ENCODE measurements at regions not wholly inside any gene's neighbourhood (a gene's known extent, or its start where the extent isn't known, plus 50 kb on each side); places are given as distances from the start of the nearest gene placed in this dataset.

DNA sequence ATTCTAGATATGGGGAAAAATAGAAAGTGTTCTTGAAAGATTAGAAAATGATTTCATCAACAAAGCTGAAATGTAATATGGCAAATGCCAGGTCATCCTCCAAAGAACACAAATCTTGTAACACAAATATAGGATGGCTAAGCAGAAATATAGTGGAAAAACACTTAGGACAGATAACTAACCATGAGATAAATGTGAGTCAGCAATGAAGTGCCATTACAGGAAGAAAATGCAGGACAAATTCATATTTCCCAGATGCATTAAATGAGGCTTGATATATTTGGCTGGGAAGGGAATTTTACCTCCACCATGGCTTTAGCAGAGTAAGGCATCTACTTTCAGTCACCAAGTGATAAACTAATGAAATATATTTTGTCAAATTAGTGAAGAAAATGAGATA, 92.8 kb upstream of the SEMA6D start:
- DNase-seq (ENCODE audit: extremely low read depth in 1 of 2, low read depth in 1 of 2): no peak

DNA sequence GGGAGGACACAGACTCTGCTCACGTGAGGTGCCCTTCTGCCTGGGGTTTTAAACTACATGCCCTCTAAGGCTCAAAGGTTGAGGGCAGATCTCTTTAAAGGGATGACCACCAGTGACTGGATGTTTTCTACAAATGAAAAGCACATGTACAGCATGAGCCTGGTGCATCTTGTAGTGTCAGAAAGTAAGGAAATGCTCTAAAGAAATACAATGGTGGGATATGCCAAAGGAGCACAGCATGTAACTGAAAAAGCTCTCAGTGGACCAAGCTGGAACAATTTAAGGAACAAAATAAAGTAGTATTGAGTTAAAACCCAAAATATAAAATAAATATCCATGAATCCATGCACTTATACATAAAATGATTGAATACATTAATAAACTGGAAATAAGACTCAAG, 78.3 kb upstream of the SEMA6D start:
- DNase-seq (ENCODE audit: extremely low read depth in 1 of 2, low read depth in 1 of 2): no peak

- DNase-seq (ENCODE audit: extremely low read depth in 1 of 2, low read depth in 1 of 2): no peak
Observed at GRCh38 chr15:47640079-47640478, 77.2 kb upstream of the SEMA6D start.

DNA sequence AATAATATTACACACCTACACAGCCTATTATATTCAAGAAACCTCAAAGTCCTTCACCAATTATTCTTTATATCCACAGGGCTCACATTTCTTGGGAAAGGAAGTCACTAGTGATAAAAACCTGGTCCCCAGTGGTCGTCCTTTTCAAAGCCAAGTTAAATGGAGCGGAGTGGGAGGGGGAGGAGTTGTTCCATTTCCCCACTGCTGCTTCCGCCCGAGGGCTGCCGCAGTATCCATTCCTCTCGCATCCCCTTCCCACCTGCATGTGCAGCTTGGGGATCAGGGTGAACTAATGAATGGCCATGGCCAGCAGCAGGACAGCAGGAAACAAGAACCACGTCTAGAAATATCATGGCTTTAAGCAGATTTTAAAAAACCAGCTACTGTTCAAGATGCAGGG, 76.4 kb upstream of the SEMA6D start:
- DNase-seq (ENCODE audit: extremely low read depth in 1 of 2, low read depth in 1 of 2): no peak

DNA sequence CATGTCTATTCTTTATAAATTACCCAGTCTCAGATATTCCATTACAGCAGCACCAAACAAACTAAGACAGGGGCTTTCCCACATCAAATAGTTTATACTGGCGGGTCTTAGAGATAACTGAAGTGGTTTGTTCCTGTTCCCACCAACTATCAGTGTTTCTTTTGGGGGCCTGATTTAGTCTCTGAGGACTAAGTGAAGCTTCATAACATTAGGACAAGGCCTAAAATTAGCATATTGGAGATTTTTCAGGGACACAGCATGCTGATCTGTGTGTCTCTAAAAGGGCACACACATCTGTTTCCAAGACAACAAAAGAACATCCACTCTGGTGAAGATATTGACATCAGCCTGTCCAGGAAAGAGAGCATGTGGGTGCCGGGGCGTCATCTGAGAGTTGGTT, 72.6 kb upstream of the SEMA6D start:
- DNase-seq (ENCODE audit: extremely low read depth in 1 of 2, low read depth in 1 of 2): no peak

- no peak for DNase-seq (ENCODE audit: extremely low read depth in 1 of 2, low read depth in 1 of 2)
Observed at GRCh38 chr15:47650564-47650963, 66.7 kb upstream of the SEMA6D start.

DNA sequence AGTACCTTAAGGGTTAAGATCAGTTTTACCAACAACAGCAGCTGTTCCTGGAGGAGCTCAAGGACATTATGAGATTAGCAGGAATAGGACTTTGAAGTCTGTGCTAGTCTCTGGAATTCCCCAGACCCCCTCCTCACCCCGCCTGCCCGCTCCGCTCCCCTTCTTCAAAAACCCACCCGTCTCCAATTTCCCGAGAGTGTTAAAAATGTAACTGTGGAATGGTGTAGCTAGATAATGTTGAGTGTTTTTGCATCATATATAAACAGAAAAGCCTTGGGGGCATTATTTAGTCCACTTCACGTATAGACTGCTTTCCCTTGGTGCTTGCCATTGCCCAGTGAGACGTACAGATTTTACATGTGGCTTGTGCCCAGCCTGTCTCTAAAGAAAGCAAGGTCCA, 65.0 kb upstream of the SEMA6D start:
- no peak for DNase-seq (ENCODE audit: extremely low read depth in 1 of 2, low read depth in 1 of 2)

GRCh38 chr15:47652844-47653243, 64.5 kb upstream of the SEMA6D start:
- DNase-seq (ENCODE audit: extremely low read depth in 1 of 2, low read depth in 1 of 2): no peak

- DNase-seq (ENCODE audit: extremely low read depth in 1 of 2, low read depth in 1 of 2): no peak
Observed at GRCh38 chr15:47661661-47662180, 55.6 kb upstream of the SEMA6D start.

DNA sequence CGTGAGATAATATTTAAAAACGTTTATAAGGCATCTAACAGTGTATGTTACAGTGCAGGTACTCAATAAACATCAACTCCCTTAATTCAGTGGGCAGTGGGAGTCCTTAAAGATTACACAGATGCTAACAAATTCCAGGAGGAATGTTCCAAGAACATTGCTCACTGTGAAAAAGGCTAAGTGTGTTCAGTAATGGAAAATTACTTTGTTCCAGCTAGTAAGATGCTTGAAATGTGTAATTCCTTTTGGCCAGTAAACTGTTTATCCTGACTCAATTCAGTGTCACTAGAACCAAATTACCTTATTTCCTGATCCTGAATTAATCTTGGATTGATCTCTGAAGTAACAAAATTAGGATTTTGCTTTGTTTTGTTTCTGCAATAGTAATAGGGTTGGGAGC, 54.2 kb upstream of the SEMA6D start:
- DNase-seq (ENCODE audit: extremely low read depth in 1 of 2, low read depth in 1 of 2): no peak

Data from stimulated activated CD8-positive, alpha-beta memory T cell treated with anti-CD3 and anti-CD28 coated beads, Interleukin-7, amount 100 ng/mL, for 48 hours (primary cell).